Islet of Langerhans (tissue), 1 donor: ENCODE measurements at regions not wholly inside any gene's neighbourhood (a gene's known extent, or its start where the extent isn't known, plus 50 kb on each side); places are given as distances from the start of the nearest gene placed in this dataset.

Experiments
- FAIRE-seq: peaks from one replicate; lab custom pipeline; 2011; peaks lifted over from hg19 to GRCh38; lab: Jason Lieb, UNC

DNA sequence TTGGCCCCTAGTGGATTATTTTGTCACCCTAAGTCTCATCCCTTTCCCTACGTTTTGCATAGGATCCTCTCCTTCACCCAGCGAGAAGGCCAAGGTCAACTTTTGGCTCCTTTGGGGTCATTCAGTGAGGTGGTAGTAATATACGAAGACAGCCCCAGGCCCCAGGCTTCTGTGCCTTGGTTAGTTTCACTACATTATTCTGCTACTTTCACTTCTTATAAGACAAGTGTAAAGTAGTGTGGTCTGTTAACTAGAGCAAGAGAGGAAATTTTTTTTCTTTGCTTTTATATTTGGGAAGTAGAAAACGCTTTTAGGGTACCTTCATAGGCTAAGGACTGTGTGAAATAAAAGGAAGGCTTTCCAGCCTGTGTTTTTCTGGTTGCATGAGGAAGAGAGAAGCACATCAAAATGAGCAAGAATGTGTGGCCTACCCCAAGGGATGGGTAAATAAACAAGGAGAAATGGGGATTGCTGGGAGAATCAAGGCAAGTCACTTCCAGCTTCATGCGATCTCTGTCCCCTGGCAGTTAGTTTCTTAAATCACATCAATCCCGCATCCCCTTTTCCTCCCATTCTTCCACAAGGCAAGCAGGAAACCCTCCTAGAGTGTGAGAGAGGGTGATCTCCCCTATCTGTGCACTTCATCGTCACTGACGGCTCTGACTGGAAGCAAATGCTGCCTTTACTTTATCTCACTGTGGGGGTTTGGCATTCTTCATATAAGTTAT, 677.0 kb upstream of the WWC1 start:
- no peak for FAIRE-seq

DNA sequence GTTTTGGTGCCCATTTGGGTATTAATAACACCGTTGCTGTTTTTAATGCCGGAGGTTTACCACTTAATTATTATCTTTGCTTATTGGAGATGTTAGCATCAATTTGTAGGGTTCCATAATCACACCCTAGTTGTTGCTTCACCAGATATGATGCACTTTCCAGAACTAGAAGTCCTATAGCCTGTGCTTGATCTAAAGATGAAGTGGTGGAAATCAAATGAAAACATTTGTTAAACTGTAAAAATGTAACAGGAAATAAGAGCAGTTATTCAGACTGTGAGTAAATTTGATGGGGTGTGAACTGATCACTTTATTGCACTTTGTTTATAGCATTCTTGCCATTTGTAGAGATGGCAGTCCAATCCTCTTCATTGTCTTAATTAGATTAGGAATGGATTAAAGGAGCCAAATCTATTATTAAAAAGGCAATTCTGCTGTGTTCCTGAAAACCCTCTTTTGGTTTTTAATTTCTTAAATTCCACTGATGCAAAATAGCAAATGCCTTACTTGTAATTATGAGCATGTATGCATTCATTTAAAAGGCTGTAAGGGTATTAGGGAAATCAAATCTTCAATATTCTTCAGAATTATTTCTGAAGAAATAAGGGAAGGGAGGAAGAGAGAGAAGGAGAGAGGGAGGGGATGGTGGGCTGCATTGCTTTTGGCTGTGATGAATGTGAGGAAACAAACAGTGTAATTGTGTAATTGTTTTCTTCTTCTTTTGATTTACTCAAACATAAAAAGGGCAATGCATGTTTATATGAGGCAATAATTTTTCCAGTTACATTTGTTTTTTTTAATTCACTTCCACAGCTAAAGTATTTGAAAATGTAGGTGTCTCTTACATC, 675.2 kb upstream of the WWC1 start:
- FAIRE-seq, result no peak

DNA sequence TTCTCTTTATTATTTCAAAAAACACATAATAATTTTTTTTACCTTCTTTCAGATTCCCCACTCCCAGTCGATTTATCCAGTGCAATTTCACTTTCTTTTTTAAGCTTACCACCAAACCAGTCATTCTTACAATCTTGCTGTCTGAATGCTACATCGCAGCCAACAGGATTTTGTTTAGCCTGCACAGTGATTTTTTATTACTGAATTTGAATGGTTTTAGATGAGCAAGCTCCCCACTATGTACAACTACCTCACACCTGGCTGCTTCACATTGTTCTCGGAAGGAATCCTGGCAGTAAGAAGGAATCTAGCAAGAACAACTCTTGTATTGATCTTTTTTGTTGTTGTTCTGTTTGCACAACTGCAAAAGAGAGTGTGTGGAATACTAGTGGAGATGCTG, 668.1 kb upstream of the WWC1 start:
- no peak for FAIRE-seq

DNA sequence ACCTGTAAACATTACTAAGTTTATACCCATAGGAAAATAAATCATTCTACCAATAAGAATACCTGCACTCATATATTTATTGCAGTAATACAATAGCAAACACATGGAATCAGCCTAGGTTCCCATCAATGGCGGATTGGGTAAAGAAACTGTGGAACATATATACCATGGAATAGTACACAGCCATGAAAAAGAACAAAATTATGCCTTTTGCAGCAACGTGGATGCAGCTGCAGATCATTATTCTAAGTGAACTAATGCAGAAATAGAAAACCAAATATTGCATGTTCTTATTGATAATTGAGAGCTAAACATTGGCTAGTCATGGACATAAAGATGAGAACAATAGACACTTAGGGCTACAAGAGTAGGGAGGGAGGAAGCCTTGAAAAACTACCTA, 667.4 kb upstream of the WWC1 start:
- FAIRE-seq, result no peak

DNA sequence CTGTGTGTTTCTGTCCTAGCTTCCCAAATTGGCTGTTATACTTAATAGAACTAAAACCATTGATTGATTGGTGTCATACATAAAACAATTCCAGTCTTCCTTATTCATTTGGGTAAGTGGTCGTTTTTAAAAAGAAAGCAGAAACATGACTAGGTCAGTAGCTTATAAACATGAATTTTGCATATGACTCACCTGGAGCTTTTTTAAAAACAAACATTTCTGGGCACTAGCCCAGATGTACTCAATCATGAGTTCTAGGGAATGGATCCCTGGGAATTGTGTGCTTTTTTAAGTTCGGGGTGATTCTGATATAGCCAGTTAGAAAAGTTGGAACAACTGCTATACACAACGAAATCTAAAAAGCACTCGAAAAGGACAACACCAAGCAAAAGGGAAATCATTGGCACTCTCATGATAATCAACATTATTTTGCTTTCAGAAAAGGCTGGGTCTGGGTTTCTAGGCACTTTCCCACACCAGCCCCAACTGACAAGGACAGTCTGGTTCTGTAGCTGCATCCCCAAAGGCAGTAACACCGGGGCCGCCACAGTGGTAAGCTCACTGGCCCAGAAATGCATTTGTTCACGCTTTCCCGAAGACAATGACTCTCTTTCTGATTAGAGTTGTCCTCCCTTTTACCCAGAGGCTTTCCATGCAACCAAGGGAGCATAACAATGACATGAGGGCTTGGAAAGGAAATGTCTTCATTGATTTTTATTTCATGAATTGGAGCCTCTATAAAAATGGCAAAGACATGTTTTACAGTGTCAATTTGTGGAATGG, 664.9 kb upstream of the WWC1 start:
- no peak for FAIRE-seq

DNA sequence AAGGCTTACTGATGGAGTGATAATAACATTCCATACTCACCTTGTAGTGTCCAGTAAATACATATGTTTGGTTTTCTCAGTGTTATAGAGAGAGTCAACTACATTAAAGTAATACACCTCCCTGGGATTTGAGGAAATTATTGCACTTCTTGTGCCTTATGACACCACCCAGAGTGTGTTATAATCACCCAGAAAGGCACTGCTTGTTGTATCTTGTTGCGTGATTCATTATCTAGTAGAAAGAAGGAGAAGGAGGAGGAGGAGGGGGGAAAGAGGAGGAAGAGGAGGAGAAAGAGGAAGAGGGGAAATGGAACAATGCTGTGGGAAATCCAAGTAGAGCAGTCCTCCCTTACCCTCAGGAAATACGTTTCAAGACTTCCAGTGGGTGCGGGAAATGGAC, 661.8 kb upstream of the WWC1 start:
- no peak for FAIRE-seq

DNA sequence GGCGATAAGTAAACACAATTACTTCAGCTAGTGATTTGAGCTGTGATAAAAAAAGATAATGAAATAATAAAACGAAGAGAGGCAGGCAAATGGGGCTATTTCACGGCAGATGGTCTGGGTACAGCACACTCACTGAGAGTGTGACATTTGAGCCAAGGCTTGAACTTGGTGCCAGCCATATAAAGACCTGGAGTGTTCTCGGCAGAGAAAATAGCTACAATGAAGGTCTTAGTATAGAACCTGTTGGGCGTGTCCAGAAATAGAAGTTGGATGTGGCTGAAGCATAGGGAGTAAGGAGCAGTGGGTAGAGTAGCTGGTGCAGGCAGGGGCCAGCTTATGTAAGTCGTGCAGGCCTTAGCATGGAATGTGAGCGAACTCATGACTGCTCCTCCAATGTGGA, 660.3 kb upstream of the WWC1 start:
- no peak for FAIRE-seq

DNA sequence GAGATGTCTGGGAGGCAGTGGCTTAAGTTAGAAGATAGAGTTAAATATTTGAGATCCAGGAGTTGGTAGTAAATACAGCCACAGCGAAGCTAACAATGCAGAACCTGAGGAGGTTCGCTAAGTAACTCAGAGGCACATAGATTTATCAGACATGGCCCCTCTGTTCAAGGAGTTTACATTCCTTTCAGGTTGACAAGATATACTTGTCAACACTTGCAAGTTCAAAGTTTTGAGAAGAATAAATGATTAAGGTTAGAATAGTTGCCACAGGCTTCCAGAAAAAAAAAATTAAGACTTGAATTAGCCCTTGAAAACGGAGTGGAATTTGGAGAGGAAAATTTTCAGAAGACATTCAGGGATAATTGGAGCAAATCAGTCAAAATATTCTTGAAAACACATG, 658.3 kb upstream of the WWC1 start:
- no peak for FAIRE-seq

DNA sequence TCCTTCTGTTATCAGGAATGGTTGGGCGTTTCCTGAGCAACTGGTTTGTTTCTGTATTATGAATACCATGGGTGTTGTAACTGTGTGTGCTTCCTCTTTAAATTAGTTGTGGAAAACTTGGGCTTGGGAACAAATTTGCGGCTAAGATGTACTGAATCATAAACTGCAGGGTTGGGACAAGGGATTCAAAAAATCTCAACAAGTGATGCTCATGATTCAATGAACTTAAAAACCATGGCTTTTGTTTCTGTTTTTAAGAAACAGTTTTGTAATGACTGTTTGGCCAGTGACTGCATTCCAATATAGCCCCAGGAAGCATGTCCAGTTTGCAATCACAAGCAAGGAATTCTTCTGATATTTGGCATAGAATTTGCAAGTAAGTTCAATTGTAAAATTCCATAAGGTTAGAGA, 657.5 kb upstream of the WWC1 start:
- FAIRE-seq, result no peak

DNA sequence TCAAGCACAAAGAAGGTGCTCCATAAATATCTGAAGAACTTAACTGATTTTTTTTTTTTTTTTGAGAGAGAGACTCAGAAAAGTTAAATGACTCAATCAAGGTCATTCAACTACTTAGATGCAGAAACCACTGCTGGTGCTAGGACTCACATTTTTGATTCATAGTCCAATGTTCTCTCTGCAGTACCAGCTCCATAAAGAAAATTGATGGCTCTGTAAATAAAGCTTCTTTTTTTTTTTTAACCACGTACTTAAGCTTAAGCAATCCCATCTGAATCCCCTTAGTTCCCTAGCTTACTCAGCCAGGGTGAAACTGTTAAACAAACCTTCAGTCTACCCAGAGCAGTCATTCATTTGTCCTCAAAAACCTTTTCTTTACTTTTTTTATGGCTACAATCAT, 657.0 kb upstream of the WWC1 start:
- FAIRE-seq, result no peak

DNA sequence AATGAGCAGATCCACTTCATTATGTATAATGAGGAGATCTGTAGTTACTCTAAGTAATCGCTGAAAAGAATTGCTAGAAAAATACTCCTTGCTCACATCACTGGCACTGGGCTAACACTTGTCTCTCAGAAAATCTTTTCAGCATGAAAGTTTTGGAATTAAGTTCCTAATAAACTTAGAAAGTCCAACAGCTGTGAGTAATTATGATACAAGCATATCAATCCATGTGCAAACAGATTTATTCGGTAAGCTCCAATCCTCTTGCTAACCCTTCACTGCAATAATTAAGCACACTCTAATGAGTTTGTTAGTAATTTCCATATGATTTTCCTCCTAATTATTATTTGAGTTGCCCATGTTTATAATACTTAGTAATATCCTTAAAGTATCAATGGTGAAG, 652.6 kb upstream of the WWC1 start:
- FAIRE-seq, result no peak

DNA sequence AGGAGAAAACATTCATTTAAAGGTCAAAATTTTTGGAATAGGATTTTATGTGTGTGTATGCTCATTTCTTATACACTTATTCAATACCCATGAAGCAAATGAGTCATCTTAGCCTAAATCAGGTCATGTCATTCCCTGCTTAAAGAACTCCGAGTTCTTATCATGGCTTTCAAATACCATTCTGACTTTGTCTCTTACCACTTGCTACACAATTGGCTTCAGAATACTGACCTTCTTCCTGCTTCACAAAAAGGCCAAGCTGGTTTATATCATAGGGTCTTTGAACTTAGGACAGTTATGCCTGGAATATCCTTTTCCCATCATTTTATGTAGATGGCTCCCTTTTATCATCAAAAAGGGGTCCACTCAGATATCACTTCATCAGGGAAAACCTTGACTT, 652.2 kb upstream of the WWC1 start:
- no peak for FAIRE-seq

DNA sequence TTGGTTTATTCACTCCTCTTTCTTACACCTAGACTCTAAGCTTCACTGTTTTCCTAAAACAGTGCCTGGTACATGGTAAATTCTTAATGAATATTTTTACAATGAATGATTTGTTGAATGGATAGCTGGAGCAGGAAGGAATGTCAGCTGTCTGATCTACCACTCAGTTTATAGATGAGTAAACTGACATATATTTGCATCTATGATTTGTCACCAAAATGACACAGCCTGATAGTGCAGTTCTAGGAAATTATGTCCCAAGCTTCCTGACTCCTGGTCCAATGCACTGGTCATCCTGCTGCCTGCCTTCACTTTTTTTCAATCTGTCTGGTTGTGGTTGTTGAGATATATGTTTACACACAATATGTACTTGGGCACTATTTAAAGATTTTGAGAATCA, 651.7 kb upstream of the WWC1 start:
- FAIRE-seq, result no peak

DNA sequence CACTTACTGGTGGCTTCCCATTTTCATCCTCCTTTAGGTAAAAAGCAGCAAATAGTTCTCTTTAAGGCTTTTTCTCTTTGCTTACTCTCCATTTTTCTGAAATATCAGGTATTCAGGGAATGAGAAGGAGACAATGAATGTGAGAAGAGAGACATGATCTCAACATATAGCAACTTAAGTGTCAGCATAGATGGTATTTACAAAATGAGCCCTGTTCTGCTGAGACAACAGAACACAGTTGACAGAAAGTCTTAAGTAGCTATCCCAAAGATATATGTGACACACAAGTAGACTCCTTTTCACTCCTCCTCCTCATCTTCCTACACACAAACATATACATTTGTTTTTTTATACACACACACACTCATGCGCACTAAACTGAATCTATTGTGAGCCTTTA, 649.3 kb upstream of the WWC1 start:
- no peak for FAIRE-seq

DNA sequence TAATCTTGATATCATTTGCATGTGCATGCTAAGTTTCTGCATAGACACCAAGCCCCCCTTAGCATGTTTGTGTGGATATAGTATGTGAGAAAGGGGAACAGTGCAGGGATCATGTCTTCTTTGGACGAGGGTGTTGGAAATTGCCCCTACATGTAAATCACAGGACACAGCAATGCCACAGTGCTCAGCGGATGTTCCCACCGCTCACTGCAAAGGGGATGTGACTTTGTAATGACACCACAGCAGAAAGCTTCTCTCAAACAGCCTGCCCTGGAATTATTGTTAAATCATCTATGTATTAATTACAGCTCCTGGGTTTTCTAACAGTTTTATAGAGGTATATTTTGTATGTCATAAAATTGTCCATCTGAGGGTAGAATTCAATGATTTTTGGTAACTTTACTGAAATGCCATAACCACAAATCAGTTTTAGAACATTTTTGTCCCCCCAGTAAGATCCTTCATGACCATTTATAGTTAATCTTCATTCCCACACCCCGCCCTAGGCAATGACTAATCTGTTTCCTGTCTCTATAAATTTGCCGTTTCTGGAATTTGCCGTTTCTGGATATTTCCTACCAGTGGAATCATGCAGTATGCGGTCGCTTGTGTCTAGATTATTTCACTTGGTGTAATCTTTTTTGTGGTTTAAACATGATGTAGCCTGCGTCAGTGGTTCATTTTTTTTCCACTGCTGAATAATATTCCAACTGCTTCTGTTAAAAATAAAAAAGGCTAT, 648.5 kb upstream of the WWC1 start:
- no peak for FAIRE-seq

DNA sequence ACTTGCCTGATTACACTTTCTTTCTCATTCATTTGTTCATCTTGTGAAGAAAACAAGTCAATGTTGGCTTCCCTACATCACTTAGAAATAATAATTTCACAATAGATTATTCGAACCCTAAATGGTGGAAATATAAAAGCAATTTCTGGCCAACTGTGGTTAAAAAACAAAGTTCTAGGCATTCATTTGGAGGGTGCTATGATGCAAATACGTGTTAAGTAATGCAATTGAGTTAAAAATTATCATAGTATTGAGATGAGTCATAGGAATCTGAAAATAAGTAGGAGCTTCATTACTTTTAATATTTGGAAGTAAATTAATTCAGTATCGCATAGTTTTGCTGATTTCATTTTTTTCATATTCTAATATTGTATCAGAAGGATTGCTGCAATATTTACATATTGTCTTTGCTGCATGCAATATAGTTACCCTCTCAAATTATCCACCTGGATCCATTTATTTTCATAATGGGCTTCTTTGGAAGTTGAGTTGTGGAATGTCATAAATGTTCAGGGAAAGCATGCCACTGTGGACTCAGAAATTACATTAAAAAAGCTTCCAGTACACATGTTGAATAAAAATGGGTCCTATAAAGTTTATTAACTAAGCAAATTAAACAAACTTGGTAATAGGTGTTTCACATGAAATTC, 647.7 kb upstream of the WWC1 start:
- no peak for FAIRE-seq

DNA sequence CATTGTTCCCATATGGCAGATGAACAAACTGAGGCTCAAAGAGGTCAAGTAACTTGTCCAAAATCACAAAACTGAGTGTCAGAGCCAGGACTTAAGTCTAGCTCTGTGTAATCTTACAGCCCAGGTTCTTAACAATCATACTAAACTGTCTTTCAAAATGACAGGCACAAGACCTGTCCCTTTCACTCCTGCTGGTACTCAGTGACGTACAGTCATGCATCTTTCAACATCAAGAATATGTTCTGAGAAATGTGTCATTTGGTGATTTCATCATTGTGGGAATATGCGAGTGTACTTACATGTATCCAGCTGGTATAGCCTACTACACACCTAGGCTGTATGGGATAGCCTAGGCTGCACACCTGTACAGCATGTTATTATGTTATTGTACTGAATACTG, 646.8 kb upstream of the WWC1 start:
- no peak for FAIRE-seq

DNA sequence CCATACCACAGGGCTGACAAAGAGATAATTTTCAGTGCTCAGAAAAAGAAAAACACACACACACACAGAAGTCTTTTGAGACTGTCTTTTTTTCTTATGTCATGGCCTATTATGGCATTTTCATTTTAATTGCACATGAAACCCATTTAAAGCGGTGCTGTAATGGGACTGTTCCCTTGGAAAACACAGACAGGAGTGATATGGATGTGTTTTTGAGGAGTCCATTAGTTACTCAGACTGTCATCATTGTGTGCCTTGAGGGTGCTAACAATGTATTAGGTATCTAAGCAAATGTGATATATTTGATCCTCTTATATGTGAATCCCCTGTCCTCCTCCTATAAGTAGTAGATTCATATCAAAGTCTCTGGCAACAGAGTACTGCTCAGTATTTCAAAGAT, 642.0 kb upstream of the WWC1 start:
- no peak for FAIRE-seq

DNA sequence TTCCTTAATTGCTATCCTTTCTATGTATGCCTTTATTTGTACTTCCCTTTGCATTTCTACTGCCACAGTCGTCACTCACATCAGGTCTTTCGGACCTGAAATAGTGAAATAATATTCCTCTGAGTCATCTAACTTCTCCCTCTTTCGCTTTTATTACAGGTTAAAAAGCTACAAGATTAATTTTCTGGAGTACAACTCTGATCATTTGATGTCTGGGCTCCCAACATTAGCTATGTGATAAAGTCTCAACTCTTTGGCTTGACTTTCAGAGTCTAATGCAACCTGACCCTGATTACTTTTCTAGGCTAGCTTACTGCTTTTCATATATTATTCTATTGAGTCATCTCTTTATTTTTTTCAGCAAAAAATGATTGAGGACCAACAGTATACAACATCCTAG, 638.8 kb upstream of the WWC1 start:
- FAIRE-seq, result peak; percentile 64

DNA sequence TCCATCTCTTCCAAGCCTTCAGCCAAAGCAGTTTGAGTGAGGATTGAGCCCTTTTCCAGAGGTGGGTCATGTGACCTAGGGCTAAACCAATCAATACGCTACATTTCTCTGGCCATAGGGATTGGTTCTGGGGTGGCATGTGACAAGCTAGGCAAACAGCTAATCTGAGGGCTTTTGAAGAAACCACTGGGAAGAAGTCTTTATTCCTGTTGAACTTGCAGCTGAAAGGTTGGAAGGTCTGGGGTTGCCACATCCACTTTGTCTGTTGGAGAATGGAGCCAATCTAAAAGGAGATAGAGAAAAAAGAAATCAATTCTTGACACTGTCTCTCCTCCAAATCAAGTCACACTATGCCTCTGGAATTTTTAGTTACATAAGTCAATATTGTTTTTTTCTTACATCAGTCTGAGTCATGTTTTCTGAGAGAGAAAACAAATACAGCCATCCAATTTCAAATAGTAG, 637.8 kb upstream of the WWC1 start:
- FAIRE-seq, result no peak

DNA sequence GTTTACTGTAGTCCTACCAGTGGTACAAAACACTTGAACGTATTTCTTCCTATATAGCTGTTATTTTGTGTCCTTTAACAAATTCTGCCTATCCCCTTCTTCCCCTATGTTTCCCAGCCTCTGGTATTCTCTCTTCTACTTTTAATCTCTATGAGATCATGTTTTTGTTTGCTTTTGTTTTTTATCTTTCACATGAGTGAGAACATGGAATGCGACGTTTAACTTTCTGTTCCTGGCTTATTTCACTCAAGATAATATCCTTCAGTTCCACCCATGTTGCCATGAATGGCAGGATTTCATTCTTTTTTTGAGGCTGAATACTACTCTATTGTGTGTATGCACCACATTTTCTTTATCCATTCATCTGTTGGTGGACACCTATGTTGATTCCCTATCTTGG, 634.4 kb upstream of the WWC1 start:
- FAIRE-seq, result no peak

DNA sequence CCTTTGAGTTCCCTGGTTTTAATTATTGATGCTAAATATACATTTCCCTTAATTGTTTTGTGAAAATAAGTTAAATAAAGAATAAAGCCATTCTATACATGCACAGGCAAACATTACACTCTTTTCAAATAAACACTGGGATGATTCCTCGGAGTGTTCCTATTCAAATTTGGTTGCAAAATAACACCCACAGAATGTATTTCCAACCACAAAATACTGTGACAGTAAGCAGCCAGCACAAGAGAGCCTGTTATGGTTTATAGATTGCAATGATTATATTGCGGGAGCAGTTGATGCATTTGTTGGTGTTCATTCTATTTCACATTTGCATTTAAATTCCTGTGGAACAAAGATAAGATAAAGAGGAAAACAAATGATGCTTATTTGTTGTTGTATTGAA, 632.6 kb upstream of the WWC1 start:
- no peak for FAIRE-seq
